ENCODE measurements at regions not wholly inside any gene's neighbourhood (a gene's known extent, or its start where the extent isn't known, plus 50 kb on each side); places are given as distances from the start of the nearest gene placed in this dataset.

DNA sequence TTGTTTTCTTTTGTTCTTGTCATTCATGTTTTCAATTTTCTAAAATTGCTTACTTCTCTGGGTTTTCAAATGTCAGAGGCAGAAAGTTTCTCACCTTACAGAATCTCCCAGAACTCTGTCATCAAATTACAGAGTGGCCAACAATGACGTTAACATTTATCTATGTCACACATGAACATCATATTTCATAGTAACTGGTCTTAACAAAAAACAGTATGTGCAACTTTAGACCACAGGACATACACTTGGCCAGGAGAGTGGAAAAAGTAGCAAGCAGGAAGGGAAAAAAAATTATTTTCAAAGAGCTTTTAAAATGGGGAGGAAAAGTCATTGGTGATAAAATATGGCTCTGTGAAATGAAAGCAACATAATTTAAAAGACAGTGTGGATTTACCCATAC, 426.5 kb downstream of the MED13L start:
- no peaks in the 10 kb centered on the region for H3K79me2 ChIP-seq (ENCODE audit: control insufficient read depth, insufficient read depth, low read length)
- 0% methylated on average over 1 of the region's 1 CpG for WGBS (ENCODE audit: insufficient coverage, low coverage, missing lambda C conversion rate)
- no peaks in the 10 kb centered on the region for H4K20me1 ChIP-seq (replicated peaks; ENCODE audit: control insufficient read depth, insufficient read depth, low read length)
- H3K4me1 ChIP-seq (replicated peaks in 1 of 2; ENCODE audit: control insufficient read depth in 2 of 2, insufficient read depth in 2 of 2, low read length in 2 of 2), result no peaks in the 10 kb centered on the region; a peak in 1 of 5 replicates
- no peak for DNase-seq (ENCODE audit: extremely low read depth in 1 of 4, low spot score in 3 of 4)
- no TSS peak for BruUV-seq (replicated peaks)
- in situ Hi-C loops (cut with MboI) (no loop called here), intact Hi-C loops (cut with micrococcal nuclease) (no loop called here)
- H3K4me3 ChIP-seq, result no peak overlapping the region
- no peak overlapping the region for H2AFZ ChIP-seq (ENCODE audit: low read depth, low read length)
- ATAC-seq, result no peak
- H3K36me3 ChIP-seq (ENCODE audit: control insufficient read depth, insufficient read depth, low read length), result no peaks in the 10 kb centered on the region
- no peak overlapping the region for H3K4me2 ChIP-seq (ENCODE audit: insufficient read depth, low read length)
- H3K27ac ChIP-seq (ENCODE audit: extremely low read depth, low read depth, low read length), result no peak overlapping the region
- no peaks in the 10 kb centered on the region for H3K9me3 ChIP-seq (replicated peaks; ENCODE audit: control insufficient read depth, insufficient read depth, low read depth, low read length)
- peaks cover 0 to 3% of the 10 kb centered on the region in 2 experiments; a peak in 2 of 5 replicates for H3K27me3 ChIP-seq (ENCODE audit: control insufficient read depth in 2 of 2, insufficient read depth in 2 of 2, low read length in 2 of 2)
- POLR2A ChIA-PET, result no interaction called here
- H3K9ac ChIP-seq (ENCODE audit: insufficient read depth in 1 of 2, low read depth in 2 of 2, low read length in 2 of 2), result no peak overlapping the region
- H3K9me1 ChIP-seq (ENCODE audit: control insufficient read depth, insufficient read depth, low read length), result no peaks in the 10 kb centered on the region
- CTCF ChIA-PET (ENCODE audit: low intra/inter-chr PET ratio), result no interaction called here
- FAIRE-seq, result no peak
- TF ChIP-seq ELF1 (tag; IDR thresholded peaks at IDR 0.05) (no peak), SIN3B (IDR thresholded peaks at IDR 0.05; ENCODE audit: low read depth) (no peak), LEF1 (IDR thresholded peaks at IDR 0.05) (no peak), ZNF766 (CRISPR knock-in tag; conservative IDR thresholded peaks at IDR 0.05) (no peak), CBFA2T2 (conservative IDR thresholded peaks at IDR 0.05) (no peak), TAF1 (IDR thresholded peaks at IDR 0.05; ENCODE audit: control insufficient read depth, extremely low read depth, insufficient read depth, low read length, severe bottlenecking) (no peak), MECOM (CRISPR knock-in tag; IDR thresholded peaks at IDR 0.05) (no peak), MTF1 (CRISPR knock-in tag; IDR thresholded peaks at IDR 0.05; ENCODE audit: borderline replicate concordance) (no peak), SNRNP70 (optimal IDR thresholded peaks at IDR 0.05; ENCODE audit: low read depth, low read length) (no peak)
- TF ChIP-seq, protein P1, sequence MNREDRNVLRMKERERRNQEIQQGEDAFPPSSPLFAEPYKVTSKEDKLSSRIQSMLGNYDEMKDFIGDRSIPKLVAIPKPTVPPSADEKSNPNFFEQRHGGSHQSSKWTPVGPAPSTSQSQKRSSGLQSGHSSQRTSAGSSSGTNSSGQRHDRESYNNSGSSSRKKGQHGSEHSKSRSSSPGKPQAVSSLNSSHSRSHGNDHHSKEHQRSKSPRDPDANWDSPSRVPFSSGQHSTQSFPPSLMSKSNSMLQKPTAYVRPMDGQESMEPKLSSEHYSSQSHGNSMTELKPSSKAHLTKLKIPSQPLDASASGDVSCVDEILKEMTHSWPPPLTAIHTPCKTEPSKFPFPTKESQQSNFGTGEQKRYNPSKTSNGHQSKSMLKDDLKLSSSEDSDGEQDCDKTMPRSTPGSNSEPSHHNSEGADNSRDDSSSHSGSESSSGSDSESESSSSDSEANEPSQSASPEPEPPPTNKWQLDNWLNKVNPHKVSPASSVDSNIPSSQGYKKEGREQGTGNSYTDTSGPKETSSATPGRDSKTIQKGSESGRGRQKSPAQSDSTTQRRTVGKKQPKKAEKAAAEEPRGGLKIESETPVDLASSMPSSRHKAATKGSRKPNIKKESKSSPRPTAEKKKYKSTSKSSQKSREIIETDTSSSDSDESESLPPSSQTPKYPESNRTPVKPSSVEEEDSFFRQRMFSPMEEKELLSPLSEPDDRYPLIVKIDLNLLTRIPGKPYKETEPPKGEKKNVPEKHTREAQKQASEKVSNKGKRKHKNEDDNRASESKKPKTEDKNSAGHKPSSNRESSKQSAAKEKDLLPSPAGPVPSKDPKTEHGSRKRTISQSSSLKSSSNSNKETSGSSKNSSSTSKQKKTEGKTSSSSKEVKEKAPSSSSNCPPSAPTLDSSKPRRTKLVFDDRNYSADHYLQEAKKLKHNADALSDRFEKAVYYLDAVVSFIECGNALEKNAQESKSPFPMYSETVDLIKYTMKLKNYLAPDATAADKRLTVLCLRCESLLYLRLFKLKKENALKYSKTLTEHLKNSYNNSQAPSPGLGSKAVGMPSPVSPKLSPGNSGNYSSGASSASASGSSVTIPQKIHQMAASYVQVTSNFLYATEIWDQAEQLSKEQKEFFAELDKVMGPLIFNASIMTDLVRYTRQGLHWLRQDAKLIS (CRISPR knock-in tag; IDR thresholded peaks at IDR 0.05), result no peak
- TF ChIP-seq, protein P2, sequence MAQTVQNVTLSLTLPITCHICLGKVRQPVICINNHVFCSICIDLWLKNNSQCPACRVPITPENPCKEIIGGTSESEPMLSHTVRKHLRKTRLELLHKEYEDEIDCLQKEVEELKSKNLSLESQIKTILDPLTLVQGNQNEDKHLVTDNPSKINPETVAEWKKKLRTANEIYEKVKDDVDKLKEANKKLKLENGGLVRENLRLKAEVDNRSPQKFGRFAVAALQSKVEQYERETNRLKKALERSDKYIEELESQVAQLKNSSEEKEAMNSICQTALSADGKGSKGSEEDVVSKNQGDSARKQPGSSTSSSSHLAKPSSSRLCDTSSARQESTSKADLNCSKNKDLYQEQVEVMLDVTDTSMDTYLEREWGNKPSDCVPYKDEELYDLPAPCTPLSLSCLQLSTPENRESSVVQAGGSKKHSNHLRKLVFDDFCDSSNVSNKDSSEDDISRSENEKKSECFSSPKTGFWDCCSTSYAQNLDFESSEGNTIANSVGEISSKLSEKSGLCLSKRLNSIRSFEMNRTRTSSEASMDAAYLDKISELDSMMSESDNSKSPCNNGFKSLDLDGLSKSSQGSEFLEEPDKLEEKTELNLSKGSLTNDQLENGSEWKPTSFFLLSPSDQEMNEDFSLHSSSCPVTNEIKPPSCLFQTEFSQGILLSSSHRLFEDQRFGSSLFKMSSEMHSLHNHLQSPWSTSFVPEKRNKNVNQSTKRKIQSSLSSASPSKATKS (CRISPR knock-in tag; IDR thresholded peaks at IDR 0.05), result no peak
- TF ChIP-seq, protein P3, sequence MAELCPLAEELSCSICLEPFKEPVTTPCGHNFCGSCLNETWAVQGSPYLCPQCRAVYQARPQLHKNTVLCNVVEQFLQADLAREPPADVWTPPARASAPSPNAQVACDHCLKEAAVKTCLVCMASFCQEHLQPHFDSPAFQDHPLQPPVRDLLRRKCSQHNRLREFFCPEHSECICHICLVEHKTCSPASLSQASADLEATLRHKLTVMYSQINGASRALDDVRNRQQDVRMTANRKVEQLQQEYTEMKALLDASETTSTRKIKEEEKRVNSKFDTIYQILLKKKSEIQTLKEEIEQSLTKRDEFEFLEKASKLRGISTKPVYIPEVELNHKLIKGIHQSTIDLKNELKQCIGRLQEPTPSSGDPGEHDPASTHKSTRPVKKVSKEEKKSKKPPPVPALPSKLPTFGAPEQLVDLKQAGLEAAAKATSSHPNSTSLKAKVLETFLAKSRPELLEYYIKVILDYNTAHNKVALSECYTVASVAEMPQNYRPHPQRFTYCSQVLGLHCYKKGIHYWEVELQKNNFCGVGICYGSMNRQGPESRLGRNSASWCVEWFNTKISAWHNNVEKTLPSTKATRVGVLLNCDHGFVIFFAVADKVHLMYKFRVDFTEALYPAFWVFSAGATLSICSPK (IDR thresholded peaks at IDR 0.05; ENCODE audit: borderline replicate concordance), result no peak
- TF ChIP-seq, protein P4, sequence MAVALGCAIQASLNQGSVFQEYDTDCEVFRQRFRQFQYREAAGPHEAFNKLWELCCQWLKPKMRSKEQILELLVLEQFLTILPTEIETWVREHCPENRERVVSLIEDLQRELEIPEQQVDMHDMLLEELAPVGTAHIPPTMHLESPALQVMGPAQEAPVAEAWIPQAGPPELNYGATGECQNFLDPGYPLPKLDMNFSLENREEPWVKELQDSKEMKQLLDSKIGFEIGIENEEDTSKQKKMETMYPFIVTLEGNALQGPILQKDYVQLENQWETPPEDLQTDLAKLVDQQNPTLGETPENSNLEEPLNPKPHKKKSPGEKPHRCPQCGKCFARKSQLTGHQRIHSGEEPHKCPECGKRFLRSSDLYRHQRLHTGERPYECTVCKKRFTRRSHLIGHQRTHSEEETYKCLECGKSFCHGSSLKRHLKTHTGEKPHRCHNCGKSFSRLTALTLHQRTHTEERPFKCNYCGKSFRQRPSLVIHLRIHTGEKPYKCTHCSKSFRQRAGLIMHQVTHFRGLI (CRISPR knock-in tag; IDR thresholded peaks at IDR 0.05), result no peak

All from K562 (cell line).